ENCODE measurements at regions not wholly inside any gene's neighbourhood (a gene's known extent, or its start where the extent isn't known, plus 50 kb on each side); places are given as distances from the start of the nearest gene placed in this dataset.

DNA sequence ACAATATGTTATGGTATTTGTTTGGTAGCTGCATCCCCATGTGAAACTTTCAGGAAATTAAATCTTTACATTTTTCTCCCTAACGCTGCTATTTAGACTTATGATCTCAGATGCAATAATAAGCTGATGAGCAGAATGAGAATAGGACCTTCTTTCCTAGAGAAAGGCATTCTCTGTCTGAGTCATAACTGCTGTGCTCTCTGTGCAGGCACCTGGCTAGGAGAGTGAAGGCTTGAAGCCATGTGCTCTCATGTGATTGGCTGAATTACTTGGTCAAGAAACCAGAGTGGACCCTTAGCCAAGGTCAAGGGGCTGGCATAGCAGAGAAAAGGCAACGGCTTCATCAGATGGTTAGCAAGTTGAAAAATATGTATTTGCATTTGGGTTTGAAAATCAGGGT is 185.0 kb downstream of the ADAMTS15 start:
- Histone ChIP-seq H3K27ac (ENCODE audit: low read depth, low read length) (no peak overlapping the region), H3K9me3 (ENCODE audit: control insufficient read depth, insufficient read depth, low read length) (no peaks in the 10 kb centered on the region), H3K4me1 (ENCODE audit: control insufficient read depth, insufficient read depth, low read length) (no peaks in the 10 kb centered on the region), H3K27me3 (ENCODE audit: control insufficient read depth, insufficient read depth, low read length) (no peaks in the 10 kb centered on the region; the same call in 1 of the 2 replicates), H3K36me3 (ENCODE audit: control insufficient read depth, insufficient read depth, low read length) (no peaks in the 10 kb centered on the region), H3K9ac (ENCODE audit: low read depth, low read length) (no peak overlapping the region), H3K4me3 (ENCODE audit: low read depth, low read length) (no peak overlapping the region)

DNA sequence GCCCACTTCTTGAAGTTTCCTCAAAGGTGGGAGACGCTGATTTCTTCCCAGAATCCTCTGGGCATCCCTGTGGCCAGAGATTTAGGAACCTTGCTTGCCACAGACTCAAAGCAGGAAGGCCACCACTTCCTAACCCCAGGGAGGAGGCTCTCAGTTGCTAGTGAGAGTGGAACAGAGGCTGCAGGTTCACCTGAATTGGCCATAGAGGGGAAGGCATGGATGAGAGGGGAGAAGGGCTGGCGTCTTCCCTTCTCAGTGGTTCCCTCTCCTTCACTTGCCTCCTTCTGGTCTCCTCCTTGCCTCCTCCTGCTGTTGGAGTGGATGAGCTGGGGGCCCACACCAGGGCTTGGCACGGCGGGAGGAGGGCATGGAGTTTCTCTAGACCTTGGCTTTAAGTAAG is 185.7 kb downstream of the ADAMTS15 start:
- H3K36me3 ChIP-seq (ENCODE audit: control insufficient read depth, insufficient read depth, low read length), result no peaks in the 10 kb centered on the region
- H3K9me3 ChIP-seq (ENCODE audit: control insufficient read depth, insufficient read depth, low read length), result no peaks in the 10 kb centered on the region
- no peaks in the 10 kb centered on the region for H3K4me1 ChIP-seq (ENCODE audit: control insufficient read depth, insufficient read depth, low read length)
- H3K27ac ChIP-seq (ENCODE audit: low read depth, low read length), result no peak overlapping the region
- no peaks in the 10 kb centered on the region; the same call in 1 of the 2 replicates for H3K27me3 ChIP-seq (ENCODE audit: control insufficient read depth, insufficient read depth, low read length)
- H3K4me3 ChIP-seq (ENCODE audit: low read depth, low read length), result no peak overlapping the region
- H3K9ac ChIP-seq (ENCODE audit: low read depth, low read length), result no peak overlapping the region

DNA sequence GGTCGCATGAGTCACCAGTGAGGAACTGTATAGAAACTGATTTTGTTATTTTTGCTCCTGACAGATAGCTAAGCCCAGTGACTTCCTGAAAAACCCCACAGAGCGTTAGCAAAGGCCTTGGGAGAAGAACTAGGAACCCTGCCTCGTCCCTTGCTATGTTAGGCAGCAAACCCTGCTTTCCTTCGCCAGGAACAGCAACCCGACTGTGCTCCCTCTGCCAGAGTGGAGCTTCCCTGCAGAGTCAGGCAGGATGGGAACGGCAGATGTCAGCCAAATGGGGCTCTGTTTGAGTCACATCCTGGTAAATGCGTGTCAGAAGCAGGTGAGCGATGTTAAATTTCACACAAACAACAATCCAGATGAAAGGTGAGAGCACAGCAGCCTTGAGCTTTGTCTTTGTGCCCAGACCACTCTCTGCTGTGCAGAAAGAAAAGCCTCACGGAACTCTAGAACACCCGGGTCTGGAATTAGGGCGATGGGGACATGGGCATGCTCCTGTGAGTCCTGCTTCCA is 186.6 kb downstream of the ADAMTS15 start:
- no peaks in the 10 kb centered on the region for H3K36me3 ChIP-seq (ENCODE audit: control insufficient read depth, insufficient read depth, low read length)
- peak overlapping the region; percentile 37 for H3K27ac ChIP-seq (ENCODE audit: low read depth, low read length)
- no peaks in the 10 kb centered on the region; the same call in 1 of the 2 replicates for H3K27me3 ChIP-seq (ENCODE audit: control insufficient read depth, insufficient read depth, low read length)
- H3K4me3 ChIP-seq (ENCODE audit: low read depth, low read length), result no peak overlapping the region
- H3K9me3 ChIP-seq (ENCODE audit: control insufficient read depth, insufficient read depth, low read length), result no peaks in the 10 kb centered on the region
- H3K9ac ChIP-seq (ENCODE audit: low read depth, low read length), result no peak overlapping the region
- no peaks in the 10 kb centered on the region for H3K4me1 ChIP-seq (ENCODE audit: control insufficient read depth, insufficient read depth, low read length)

DNA sequence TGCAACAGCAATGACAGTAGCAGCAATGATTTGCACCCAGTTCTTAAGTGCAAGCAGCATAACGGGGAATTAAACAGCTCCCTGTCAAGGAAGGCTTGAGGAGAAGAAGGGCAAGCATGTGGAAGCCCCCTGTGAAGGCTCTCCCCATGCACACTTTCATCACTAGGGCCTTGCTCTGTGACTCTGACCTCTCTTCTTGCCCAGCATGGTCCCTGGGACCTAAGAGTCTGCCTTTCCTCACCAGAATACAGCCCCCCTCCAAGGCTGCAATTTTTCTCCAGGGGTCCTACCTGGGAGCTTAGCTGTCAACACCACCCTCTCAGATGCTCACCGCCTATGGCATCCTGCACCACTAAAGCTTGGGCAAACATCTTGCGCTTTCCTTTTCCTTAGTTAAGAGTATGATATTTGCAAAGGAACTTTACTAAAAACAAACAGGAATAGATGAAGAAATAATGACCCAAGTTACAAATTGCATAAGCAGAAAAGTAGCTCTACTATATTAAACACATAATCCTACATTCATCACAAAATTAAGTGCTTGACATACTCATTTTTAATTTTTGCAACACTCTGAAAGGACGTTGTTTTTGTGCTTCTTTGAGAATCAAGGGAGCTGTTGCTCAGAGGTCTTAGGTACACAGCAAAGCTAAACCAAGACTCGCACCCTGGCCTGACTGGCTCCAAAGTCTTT is 187.6 kb downstream of the ADAMTS15 start:
- Histone ChIP-seq H3K27me3 (ENCODE audit: control insufficient read depth, insufficient read depth, low read length) (no peaks in the 10 kb centered on the region; the same call in 1 of the 2 replicates), H3K36me3 (ENCODE audit: control insufficient read depth, insufficient read depth, low read length) (no peaks in the 10 kb centered on the region), H3K4me3 (ENCODE audit: low read depth, low read length) (no peak overlapping the region), H3K27ac (ENCODE audit: low read depth, low read length) (no peak overlapping the region), H3K9me3 (ENCODE audit: control insufficient read depth, insufficient read depth, low read length) (no peaks in the 10 kb centered on the region), H3K9ac (ENCODE audit: low read depth, low read length) (no peak overlapping the region), H3K4me1 (ENCODE audit: control insufficient read depth, insufficient read depth, low read length) (no peaks in the 10 kb centered on the region)

DNA sequence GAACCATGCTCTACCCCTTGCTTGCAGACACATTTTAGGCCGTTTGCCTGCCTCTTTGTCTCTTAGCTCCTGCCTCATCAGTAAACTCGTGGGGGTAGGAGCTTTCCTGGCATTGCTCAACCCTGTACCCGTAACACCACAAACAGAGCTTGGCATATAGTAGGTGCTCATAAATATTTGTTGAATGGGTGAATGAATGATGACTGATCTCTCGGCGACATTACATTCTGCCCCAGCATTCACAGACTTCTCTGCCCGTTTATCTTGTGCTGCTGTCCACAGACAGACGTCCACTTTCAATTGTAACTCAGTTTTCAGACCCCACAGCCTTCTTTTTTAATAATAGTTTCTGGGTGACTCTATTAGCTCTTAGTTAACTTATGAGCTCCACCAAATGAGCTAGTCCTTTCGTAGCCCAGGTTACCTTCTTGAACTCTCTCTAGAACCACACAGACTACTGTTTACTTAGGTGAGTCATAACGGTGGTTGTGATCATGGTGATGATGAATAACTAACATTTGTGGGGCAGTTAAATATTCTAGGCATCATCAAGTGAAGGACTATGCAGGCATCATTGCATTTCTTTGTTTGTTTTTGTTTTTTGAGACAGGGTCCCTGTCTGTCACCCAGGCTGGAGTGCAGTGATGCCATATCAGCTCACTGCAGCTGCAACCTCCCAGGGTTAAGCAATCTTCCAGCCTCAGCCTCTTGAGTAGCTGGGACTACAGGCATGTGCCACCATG is 188.4 kb downstream of the ADAMTS15 start:
- H3K27me3 ChIP-seq (ENCODE audit: control insufficient read depth, insufficient read depth, low read length), result no peaks in the 10 kb centered on the region; the same call in 1 of the 2 replicates
- H3K36me3 ChIP-seq (ENCODE audit: control insufficient read depth, insufficient read depth, low read length), result no peaks in the 10 kb centered on the region
- H3K9ac ChIP-seq (ENCODE audit: low read depth, low read length), result no peak overlapping the region
- no peak overlapping the region for H3K27ac ChIP-seq (ENCODE audit: low read depth, low read length)
- H3K9me3 ChIP-seq (ENCODE audit: control insufficient read depth, insufficient read depth, low read length), result no peaks in the 10 kb centered on the region
- H3K4me1 ChIP-seq (ENCODE audit: control insufficient read depth, insufficient read depth, low read length), result no peaks in the 10 kb centered on the region
- H3K4me3 ChIP-seq (ENCODE audit: low read depth, low read length), result no peak overlapping the region

DNA sequence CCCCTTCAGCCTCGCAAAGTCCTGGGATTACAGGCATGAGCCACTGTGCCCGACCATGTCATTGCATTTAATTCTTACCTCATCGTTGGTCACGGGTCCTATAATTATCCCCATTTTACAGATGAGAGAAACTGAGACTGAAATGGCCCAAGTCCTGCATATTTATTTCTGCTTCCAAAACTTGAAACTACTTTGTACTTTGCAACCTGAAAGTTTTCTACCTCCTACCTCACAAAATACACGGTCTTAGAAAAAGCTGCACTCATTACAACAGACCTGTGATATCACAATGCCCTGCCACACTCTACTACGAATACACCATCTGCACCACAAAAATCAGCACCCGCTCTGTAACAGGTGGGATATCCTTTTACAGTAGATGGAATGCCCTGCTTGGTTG is 189.1 kb downstream of the ADAMTS15 start:
- Histone ChIP-seq H3K9ac (ENCODE audit: low read depth, low read length) (no peak overlapping the region), H3K4me1 (ENCODE audit: control insufficient read depth, insufficient read depth, low read length) (no peaks in the 10 kb centered on the region), H3K9me3 (ENCODE audit: control insufficient read depth, insufficient read depth, low read length) (no peaks in the 10 kb centered on the region), H3K36me3 (ENCODE audit: control insufficient read depth, insufficient read depth, low read length) (no peaks in the 10 kb centered on the region), H3K27ac (ENCODE audit: low read depth, low read length) (no peak overlapping the region), H3K4me3 (ENCODE audit: low read depth, low read length) (no peak overlapping the region), H3K27me3 (ENCODE audit: control insufficient read depth, insufficient read depth, low read length) (no peaks in the 10 kb centered on the region; the same call in 1 of the 2 replicates)

DNA sequence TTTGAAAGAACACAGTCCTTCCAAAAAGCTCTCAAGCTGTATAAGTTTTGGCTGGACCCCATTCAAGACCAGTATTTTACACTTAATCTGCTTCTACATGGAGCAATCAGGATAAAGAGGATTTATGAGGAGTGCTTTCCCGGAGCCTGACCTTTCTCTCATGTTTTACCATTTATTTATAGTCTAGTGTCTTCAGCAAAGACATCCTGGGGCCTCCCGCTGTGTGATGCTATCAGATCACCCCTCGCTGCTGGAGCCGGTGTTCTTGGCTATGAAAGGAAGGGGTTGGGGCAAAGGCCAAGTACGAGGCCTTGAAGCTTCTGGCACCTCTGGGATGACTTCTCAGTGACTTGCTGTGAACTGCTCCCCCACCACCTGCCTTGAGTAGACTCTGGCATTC is 189.6 kb downstream of the ADAMTS15 start:
- Histone ChIP-seq H3K27me3 (ENCODE audit: control insufficient read depth, insufficient read depth, low read length) (no peaks in the 10 kb centered on the region; the same call in 1 of the 2 replicates), H3K9ac (ENCODE audit: low read depth, low read length) (no peak overlapping the region), H3K4me1 (ENCODE audit: control insufficient read depth, insufficient read depth, low read length) (peaks cover 2% of the 10 kb centered on the region; the same call in 1 of the 2 replicates), H3K9me3 (ENCODE audit: control insufficient read depth, insufficient read depth, low read length) (no peaks in the 10 kb centered on the region), H3K36me3 (ENCODE audit: control insufficient read depth, insufficient read depth, low read length) (no peaks in the 10 kb centered on the region), H3K4me3 (ENCODE audit: low read depth, low read length) (no peak overlapping the region), H3K27ac (ENCODE audit: low read depth, low read length) (no peak overlapping the region)

DNA sequence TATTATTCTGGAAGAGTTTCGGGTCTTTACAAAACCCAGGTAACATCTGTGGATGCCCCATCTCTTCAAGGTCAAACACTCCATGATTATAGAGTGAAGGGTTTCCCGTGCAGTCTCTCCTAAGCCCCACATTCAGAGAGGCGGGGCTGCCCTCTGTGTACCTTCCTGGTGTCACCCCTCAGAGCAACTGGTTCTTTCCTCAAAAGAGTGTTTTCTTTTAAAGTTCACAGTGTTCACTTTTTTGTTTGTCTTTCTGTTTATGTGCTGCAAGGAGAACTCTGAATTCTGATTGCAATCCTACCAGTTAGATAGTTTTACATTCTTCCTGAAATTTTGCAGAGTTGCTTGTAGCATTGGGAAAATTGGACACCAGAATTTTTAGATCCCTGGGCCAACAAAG is 190.2 kb downstream of the ADAMTS15 start:
- Histone ChIP-seq H3K9me3 (ENCODE audit: control insufficient read depth, insufficient read depth, low read length) (no peaks in the 10 kb centered on the region), H3K4me1 (ENCODE audit: control insufficient read depth, insufficient read depth, low read length) (peaks cover 5% of the 10 kb centered on the region; the same call in 1 of the 2 replicates), H3K4me3 (ENCODE audit: low read depth, low read length) (no peak overlapping the region), H3K27ac (ENCODE audit: low read depth, low read length) (no peak overlapping the region), H3K36me3 (ENCODE audit: control insufficient read depth, insufficient read depth, low read length) (no peaks in the 10 kb centered on the region), H3K9ac (ENCODE audit: low read depth, low read length) (no peak overlapping the region), H3K27me3 (ENCODE audit: control insufficient read depth, insufficient read depth, low read length) (no peaks in the 10 kb centered on the region; the same call in 1 of the 2 replicates)

DNA sequence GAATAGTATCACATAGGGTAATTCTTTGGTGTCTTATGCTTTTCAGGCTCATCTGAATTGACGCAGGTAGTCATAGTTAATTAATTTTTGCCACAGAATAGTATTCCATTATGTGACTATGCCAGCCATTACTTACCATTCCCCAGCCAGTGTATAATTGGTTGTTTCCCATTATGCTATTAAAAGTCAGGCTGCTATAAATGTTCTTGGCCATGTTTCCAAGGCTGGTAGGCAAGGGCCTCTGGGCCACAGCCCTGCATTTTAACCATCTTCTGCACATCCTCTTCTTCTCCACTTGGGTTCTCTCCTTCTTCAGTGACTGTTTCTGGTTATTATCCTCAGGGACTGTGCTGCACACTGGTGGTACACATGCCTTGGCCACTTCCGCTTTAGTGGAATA is 190.9 kb downstream of the ADAMTS15 start:
- no peak overlapping the region for H3K27ac ChIP-seq (ENCODE audit: low read depth, low read length)
- H3K4me1 ChIP-seq (ENCODE audit: control insufficient read depth, insufficient read depth, low read length), result peaks cover 11% of the 10 kb centered on the region
- H3K9me3 ChIP-seq (ENCODE audit: control insufficient read depth, insufficient read depth, low read length), result no peaks in the 10 kb centered on the region

DNA sequence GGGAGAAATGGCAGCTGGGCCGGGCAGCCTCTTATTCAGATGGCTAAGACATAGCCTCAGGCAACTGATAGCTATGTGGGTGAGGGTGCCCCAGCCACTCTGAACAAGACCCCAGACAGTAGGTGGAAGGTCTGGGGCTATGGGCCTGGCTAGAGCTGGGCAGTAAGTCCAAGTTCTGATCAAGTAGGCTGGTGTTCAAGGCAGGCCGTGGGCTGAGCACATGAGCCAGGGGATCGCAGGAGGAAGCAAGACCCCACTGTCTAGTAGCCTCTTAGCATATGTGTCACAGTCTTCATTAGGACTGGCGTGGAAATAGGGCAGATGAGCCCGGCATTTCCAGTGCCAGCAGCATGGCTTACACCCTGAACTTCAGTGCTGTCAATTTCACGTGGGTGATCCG is 192.1 kb downstream of the ADAMTS15 start:
- H3K4me1 ChIP-seq (ENCODE audit: control insufficient read depth, insufficient read depth, low read length), result peaks cover 15% of the 10 kb centered on the region
- no peak overlapping the region for H3K27ac ChIP-seq (ENCODE audit: low read depth, low read length)
- no peaks in the 10 kb centered on the region for H3K36me3 ChIP-seq (ENCODE audit: control insufficient read depth, insufficient read depth, low read length)
- H3K27me3 ChIP-seq (ENCODE audit: control insufficient read depth, insufficient read depth, low read length), result no peaks in the 10 kb centered on the region; the same call in 1 of the 2 replicates
- H3K9me3 ChIP-seq (ENCODE audit: control insufficient read depth, insufficient read depth, low read length), result no peaks in the 10 kb centered on the region
- H3K4me3 ChIP-seq (ENCODE audit: low read depth, low read length), result no peak overlapping the region
- H3K9ac ChIP-seq (ENCODE audit: low read depth, low read length), result no peak overlapping the region

More for the DNA sequence above, 190.9 kb downstream of the ADAMTS15 start:
- Histone ChIP-seq H3K27me3 (ENCODE audit: control insufficient read depth, insufficient read depth, low read length) (no peaks in the 10 kb centered on the region; the same call in 1 of the 2 replicates), H3K9ac (ENCODE audit: low read depth, low read length) (no peak overlapping the region), H3K4me3 (ENCODE audit: low read depth, low read length) (no peak overlapping the region), H3K36me3 (ENCODE audit: control insufficient read depth, insufficient read depth, low read length) (no peaks in the 10 kb centered on the region)

DNA sequence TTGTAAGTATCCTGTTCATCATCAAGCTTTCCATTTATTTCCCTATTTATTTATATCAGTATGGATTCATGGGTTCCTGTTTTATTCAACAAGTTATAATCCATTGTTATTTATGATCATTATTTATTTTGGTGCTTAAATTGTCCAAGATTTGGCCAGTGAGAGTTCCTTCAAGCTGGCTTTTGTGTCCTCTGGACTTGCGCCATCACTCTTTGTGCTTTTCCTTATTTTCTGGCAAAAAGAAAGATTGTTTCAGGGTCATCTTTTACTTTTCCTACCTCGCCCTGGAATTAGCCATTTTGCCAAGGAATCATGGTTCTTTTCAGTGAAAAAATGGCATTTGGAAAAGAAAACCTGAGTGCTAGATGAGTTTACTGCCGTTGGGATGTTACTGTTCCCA is 193.4 kb downstream of the ADAMTS15 start:
- H3K36me3 ChIP-seq (ENCODE audit: control insufficient read depth, insufficient read depth, low read length), result no peaks in the 10 kb centered on the region
- H3K9ac ChIP-seq (ENCODE audit: low read depth, low read length), result no peak overlapping the region
- peaks cover 15% of the 10 kb centered on the region for H3K4me1 ChIP-seq (ENCODE audit: control insufficient read depth, insufficient read depth, low read length)
- H3K9me3 ChIP-seq (ENCODE audit: control insufficient read depth, insufficient read depth, low read length), result no peaks in the 10 kb centered on the region
- H3K4me3 ChIP-seq (ENCODE audit: low read depth, low read length), result no peak overlapping the region
- H3K27me3 ChIP-seq (ENCODE audit: control insufficient read depth, insufficient read depth, low read length), result no peaks in the 10 kb centered on the region
- H3K27ac ChIP-seq (ENCODE audit: low read depth, low read length), result no peak overlapping the region

All from HUES48 (cell line).